GM18867 (cell line): ENCODE measurements at regions not wholly inside any gene's neighbourhood (a gene's known extent, or its start where the extent isn't known, plus 50 kb on each side); places are given as distances from the start of the nearest gene placed in this dataset.
A peak's percentile ranks its signal among the peaks of the same experiment; 100 is the strongest.

Source experiments
- ATAC-seq: cut with Tn5 transposase; IDR thresholded peaks from one replicate; pipeline ENCODE4 v1.9.1; 2021; ENCODE audit warnings: mild to moderate bottlenecking, moderate library complexity; ENCODE audit not compliant: unreplicated experiment

- ATAC-seq, result no peak
Observed at GRCh38 chr2:221268631-221269030, 303.5 kb downstream of the EPHA4 start.

- no peak for ATAC-seq
Observed at GRCh38 chr2:221270806-221271205, 301.3 kb downstream of the EPHA4 start.

GRCh38 chr2:221272729-221273128, 299.4 kb downstream of the EPHA4 start:
- ATAC-seq, result no peak

DNA sequence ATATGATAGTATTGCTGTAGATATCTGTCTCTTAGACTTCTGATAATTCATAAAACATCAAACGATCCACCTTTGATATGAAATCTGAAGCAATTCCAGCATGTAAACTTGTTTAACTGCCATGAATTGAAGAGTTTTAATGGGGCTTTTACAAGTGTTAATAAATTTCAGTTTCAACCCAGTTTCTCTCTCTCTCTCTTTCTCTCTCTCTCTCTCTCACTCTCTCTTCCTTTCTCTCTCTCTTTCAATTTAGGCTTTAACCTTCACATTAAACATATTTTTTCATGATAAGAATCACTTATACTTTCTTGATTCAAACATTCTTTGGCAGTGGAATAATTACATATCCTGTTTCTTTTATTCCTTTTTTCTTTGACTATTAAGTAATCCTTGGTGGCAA, 296.1 kb downstream of the EPHA4 start:
- ATAC-seq, result no peak

DNA sequence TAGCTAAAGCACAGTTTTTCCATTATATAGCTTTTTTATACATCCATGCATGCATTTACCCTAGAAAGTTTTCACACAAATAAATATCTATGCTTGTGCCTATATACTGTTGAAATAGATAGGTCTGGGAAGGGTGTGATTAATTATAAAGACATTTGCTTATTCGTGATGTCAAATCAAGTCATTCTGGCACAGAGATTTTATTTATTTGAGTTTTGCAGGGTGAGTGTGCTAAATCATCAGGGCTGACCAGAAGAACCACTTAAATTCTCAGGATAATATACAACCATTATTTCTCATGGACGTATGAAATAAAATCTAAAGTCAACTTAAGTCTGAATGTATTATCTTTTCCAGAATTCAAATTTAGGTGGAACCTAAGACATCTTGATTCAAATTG, 295.5 kb downstream of the EPHA4 start:
- no peak for ATAC-seq

DNA sequence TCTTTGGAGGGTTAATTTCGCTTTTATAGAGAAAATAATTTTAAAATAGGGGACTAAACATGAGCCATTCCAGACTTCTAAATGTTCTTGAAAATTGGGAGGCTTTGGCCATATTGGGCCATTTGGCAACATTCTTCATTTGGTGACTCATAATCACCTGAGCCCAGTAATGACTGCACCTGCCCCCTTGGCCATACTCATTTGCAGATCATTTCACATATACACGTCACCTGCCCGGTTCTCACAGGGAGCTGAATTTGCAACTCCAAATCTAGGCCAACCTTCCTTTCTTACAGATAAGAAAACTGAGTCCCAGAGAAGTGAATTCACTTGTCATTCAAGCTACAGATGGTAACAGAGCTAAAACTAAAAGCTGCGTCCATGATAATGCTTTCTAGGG, 289.7 kb downstream of the EPHA4 start:
- ATAC-seq, result no peak

DNA sequence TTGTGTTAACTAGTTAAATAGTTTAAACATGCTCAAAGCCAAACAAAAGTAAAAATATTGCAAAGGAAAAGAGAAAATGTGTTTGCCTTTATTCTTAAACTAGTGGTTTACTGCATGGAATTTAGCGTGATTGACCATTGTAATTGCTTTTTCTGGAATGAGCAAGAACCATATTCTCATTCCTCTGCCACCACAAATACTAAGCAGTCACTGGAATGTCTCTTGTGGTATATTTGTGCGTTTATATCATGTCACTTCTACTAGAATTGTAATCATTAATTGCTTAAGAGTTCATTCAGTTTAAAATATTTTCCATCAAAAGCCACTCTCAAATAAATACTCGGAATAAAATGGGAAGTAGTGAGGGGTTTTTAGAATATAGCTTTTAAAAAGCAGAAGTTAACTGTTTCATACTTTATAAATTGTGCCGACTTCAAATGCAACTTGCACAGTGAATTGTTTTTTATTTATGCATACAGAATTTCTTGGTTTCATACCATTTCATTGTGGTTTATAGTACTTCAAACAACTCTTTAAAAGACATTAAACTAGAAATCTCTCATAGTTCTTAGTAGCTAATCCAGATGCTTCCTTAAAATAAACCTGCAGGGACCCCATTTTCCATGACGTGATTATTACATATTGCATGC, 288.1 kb downstream of the EPHA4 start:
- ATAC-seq, result no peak

GRCh38 chr2:221285148-221285547, 287.0 kb downstream of the EPHA4 start:
- ATAC-seq, result no peak

DNA sequence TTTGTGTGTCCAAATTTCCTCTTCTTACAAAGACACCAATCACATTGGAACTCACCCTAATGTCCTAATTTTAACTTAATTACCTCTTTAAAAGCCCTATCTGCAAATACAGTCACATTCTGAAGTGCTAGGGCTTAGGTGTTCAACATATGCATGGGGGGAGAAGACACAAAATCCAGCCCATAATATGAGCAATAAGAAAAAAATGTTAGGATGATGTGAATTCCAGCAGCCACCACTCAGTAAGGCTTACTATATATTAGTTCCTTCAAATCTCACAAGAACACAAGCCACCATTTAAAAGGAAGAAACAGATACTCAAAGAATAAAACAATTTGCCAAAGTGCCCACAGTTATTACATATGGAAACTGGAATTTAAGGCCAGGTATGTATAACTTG, 285.7 kb downstream of the EPHA4 start:
- ATAC-seq, result no peak

- ATAC-seq, result peak; percentile 87
Observed at GRCh38 chr2:221289389-221289788, 282.7 kb downstream of the EPHA4 start.

GRCh38 chr2:221289846-221290245, 282.3 kb downstream of the EPHA4 start:
- ATAC-seq, result no peak

GRCh38 chr2:221293949-221294742, 278.0 kb downstream of the EPHA4 start:
- ATAC-seq, result no peak

GRCh38 chr2:221304916-221305315, 267.2 kb downstream of the EPHA4 start:
- ATAC-seq, result no peak

- ATAC-seq, result no peak
Observed at GRCh38 chr2:221308507-221309066, 263.5 kb downstream of the EPHA4 start.

DNA sequence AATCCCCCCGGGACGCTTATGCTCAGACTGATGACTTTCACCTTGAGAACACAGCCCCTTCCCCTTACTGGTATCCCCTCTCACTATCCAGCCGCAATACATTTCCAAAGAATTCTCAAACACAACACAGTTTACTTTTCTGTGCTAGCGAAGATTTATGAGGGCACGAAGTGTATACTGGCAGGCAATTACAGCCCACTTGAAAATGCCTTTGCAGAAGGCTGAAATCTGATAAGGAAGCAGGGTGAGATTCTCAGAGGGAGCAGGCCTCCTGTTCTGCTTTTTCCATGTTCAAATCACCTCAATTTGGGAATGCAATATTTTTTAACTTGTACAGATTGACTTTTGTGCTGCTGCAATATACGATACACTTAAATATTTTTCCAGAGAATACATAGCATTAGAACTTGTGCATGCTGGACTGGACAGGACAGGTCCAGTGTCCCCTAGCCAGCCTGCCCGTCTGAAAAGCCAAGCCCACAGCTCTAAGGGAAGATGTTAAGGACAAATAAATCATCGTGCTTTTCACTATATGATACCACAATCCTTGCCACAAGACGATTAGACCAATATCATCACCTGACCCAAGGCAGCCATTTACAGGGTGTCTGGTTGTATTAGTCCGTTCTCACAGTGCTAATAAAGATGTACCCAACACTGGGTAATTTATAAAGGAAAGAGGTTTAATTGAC, 262.1 kb downstream of the EPHA4 start:
- ATAC-seq, result no peak

DNA sequence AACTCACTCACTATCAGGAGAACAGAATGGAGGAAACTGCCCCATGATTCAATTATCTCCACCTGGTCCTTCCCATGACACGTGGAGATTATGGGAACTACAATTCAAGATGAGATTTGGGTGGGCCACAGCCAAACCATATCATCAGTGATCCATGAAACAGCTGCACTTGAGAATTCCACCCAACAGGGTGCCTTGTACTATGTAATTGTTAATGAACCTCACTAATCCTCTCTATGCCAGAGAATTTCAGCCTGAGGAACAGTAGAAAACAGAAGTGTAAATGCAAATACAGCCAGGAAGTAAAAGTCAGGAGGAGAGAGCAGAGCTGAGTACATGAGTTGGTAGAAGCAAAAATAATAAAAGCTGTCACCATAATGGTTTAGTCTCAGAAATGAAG, 261.4 kb downstream of the EPHA4 start:
- ATAC-seq, result no peak

- no peak for ATAC-seq
Observed at GRCh38 chr2:221312634-221313033, 259.5 kb downstream of the EPHA4 start.

- ATAC-seq, result no peak
Observed at GRCh38 chr2:221314786-221315185, 257.3 kb downstream of the EPHA4 start.

DNA sequence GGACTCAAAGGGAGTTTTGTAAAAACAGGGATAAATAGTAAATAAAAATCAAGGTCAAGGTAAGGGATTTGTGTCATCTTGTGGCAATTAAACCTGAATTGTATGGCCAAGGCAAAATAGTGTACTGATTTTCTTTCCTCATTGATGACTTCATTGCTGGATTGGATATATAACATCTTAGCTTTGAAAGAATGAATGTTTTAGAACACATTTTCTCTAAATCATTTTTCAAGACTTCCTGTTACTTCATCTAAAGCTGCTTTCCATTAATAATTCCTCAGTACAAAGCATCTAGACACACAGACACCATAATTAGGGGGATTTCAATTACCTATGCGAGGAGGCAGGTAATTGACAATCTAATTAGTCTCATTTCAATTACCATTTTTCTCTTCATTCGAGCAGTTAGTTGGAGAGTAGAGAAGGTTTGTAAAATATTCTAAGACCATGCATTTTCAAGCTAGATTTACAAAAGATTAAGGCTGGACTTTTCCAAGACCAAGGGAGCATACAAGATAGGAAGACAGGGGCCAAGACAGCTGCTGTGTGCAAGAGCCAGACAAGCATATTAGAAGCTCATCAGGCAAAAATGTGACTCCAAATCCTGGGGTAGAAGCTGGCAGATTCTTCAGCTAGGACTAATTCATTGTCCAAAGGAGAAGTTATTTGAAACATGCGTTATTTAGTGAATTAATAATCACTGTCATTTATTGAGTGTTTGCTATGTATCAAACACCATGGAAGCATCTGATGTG, 253.6 kb downstream of the EPHA4 start:
- ATAC-seq, result no peak

DNA sequence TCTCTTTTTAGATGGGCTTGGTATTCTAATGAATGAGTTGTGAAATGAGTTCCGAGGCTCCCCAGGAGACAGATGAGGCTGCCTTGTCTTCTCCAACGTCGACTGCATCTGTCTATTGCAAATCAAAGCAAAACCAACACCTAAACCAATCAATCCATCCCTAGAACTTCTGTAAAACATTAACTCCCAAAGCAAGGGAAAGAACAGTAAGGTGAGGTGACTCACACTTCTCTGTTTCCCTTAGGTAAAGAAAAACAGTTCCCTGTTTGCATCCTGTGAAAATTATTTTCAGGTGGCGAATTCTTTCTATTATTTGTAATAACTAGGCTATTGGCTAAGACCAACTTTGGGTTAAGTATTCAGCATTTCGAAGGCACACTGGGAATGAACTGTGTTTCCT, 249.4 kb downstream of the EPHA4 start:
- no peak for ATAC-seq

DNA sequence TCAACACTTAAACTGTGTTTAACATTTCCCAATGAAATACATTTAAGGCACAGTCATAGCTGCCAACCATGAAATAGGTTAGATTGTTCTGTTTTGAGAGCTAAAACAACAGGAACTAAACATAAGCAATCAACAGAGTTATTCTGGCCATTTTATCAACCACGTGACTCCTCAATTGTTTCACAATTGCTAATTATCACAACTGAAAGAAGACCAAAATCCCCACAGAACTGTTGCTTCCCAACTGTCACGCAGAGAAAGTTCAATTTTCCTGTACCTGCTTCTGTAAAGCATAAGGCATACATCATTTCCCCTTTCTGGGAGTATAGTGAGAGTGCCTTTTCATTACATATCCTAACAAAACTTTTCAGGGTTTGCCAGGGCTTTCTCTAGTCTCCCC, 248.6 kb downstream of the EPHA4 start:
- no peak for ATAC-seq
